ENCODE measurements at regions not wholly inside any gene's neighbourhood (a gene's known extent, or its start where the extent isn't known, plus 50 kb on each side); places are given as distances from the start of the nearest gene placed in this dataset.
A peak's percentile ranks its signal among the peaks of the same experiment; 100 is the strongest.

GRCh38 chr1:177471244-177471643, 300.5 kb downstream of the BRINP2 start:
- Histone ChIP-seq H3K79me2 (ENCODE audit: control insufficient read depth, insufficient read depth, low read length) (no peaks in the 10 kb centered on the region), H3K4me1 (ENCODE audit: control insufficient read depth, extremely low read depth, insufficient read depth, low read length) (no peaks in the 10 kb centered on the region), H3K9me3 (ENCODE audit: control insufficient read depth, insufficient read depth, low read depth, low read length) (no peaks in the 10 kb centered on the region), H3K4me3 (replicated peaks in 1 of 4; ENCODE audit: control extremely low read depth in 1 of 4, insufficient read depth in 1 of 4, low read depth in 3 of 4, low read length in 4 of 4) (no peak overlapping the region), H4K20me1 (ENCODE audit: control insufficient read depth, extremely low read depth, insufficient read depth, low read length) (no peaks in the 10 kb centered on the region), H3K9ac (ENCODE audit: insufficient read depth, low read length) (no peak overlapping the region), H3K27me3 (ENCODE audit: control insufficient read depth, insufficient read depth, low read length) (no peaks in the 10 kb centered on the region), H3K36me3 (ENCODE audit: control insufficient read depth, insufficient read depth, low read length) (no peaks in the 10 kb centered on the region), H3K4me2 (ENCODE audit: extremely low read depth, insufficient read depth, low read length) (no peak overlapping the region), H3K27ac (ENCODE audit: insufficient read depth, low read length) (no peak overlapping the region), H2AFZ (ENCODE audit: low read length) (no peak overlapping the region)
- TF ChIP-seq, protein P1, sequence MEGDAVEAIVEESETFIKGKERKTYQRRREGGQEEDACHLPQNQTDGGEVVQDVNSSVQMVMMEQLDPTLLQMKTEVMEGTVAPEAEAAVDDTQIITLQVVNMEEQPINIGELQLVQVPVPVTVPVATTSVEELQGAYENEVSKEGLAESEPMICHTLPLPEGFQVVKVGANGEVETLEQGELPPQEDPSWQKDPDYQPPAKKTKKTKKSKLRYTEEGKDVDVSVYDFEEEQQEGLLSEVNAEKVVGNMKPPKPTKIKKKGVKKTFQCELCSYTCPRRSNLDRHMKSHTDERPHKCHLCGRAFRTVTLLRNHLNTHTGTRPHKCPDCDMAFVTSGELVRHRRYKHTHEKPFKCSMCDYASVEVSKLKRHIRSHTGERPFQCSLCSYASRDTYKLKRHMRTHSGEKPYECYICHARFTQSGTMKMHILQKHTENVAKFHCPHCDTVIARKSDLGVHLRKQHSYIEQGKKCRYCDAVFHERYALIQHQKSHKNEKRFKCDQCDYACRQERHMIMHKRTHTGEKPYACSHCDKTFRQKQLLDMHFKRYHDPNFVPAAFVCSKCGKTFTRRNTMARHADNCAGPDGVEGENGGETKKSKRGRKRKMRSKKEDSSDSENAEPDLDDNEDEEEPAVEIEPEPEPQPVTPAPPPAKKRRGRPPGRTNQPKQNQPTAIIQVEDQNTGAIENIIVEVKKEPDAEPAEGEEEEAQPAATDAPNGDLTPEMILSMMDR (conservative IDR thresholded peaks at IDR 0.05 in 1 of 2, IDR thresholded peaks at IDR 0.05 in 1 of 2; ENCODE audit: low read depth in 1 of 2, low read length in 2 of 2) = no peak
- no peak for TF ChIP-seq EZH2 (IDR thresholded peaks at IDR 0.05; ENCODE audit: low read length, missing control alignments)
- peak; percentile 19 to 48 for DNase-seq (ENCODE audit: low read depth in 2 of 2)

GRCh38 chr1:177469519-177469918, 298.8 kb downstream of the BRINP2 start:
- Histone ChIP-seq H3K9me3 (ENCODE audit: control insufficient read depth, insufficient read depth, low read depth, low read length) (no peaks in the 10 kb centered on the region), H3K4me2 (ENCODE audit: extremely low read depth, insufficient read depth, low read length) (no peak overlapping the region), H3K36me3 (ENCODE audit: control insufficient read depth, insufficient read depth, low read length) (no peaks in the 10 kb centered on the region), H3K9ac (ENCODE audit: insufficient read depth, low read length) (no peak overlapping the region), H3K27ac (ENCODE audit: insufficient read depth, low read length) (no peak overlapping the region), H3K4me1 (ENCODE audit: control insufficient read depth, extremely low read depth, insufficient read depth, low read length) (no peaks in the 10 kb centered on the region), H3K4me3 (replicated peaks in 1 of 4; ENCODE audit: control extremely low read depth in 1 of 4, insufficient read depth in 1 of 4, low read depth in 3 of 4, low read length in 4 of 4) (no peak overlapping the region), H3K79me2 (ENCODE audit: control insufficient read depth, insufficient read depth, low read length) (no peaks in the 10 kb centered on the region), H3K27me3 (ENCODE audit: control insufficient read depth, insufficient read depth, low read length) (no peaks in the 10 kb centered on the region), H4K20me1 (ENCODE audit: control insufficient read depth, extremely low read depth, insufficient read depth, low read length) (no peaks in the 10 kb centered on the region), H2AFZ (ENCODE audit: low read length) (no peak overlapping the region)
- no peak for DNase-seq (ENCODE audit: low read depth in 2 of 2)
- no peak for TF ChIP-seq EZH2 (IDR thresholded peaks at IDR 0.05; ENCODE audit: low read length, missing control alignments)
- TF ChIP-seq, protein P1 (conservative IDR thresholded peaks at IDR 0.05 in 1 of 2, IDR thresholded peaks at IDR 0.05 in 1 of 2; ENCODE audit: low read depth in 1 of 2, low read length in 2 of 2) = no peak

DNA sequence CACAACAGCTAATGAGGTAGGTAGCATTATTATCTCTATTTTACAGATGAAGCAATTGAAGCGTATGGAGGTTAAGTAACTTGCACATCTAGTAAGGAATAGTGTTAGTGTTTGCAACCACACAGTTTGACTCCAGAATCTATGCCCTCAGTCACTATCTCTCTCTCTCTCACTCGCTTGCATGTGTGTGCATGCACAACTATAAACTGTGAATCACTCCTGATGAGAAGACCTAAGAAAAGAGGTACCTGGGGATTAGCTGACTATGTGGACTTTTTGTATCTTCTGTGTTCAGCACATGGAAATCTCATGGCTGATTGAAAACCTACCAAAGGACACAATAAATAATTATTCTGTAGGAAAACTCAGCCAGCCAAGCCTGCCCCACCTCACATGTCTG, 295.5 kb downstream of the BRINP2 start:
- TF ChIP-seq EZH2 (IDR thresholded peaks at IDR 0.05; ENCODE audit: low read length, missing control alignments) = no peak
- TF ChIP-seq, protein P1 (conservative IDR thresholded peaks at IDR 0.05 in 1 of 2, IDR thresholded peaks at IDR 0.05 in 1 of 2; ENCODE audit: low read depth in 1 of 2, low read length in 2 of 2) = no peak
- H3K4me3 ChIP-seq (replicated peaks in 1 of 4; ENCODE audit: control extremely low read depth in 1 of 4, insufficient read depth in 1 of 4, low read depth in 3 of 4, low read length in 4 of 4) = no peak overlapping the region
- H3K4me1 ChIP-seq (ENCODE audit: control insufficient read depth, extremely low read depth, insufficient read depth, low read length) = no peaks in the 10 kb centered on the region
- no peak overlapping the region for H3K9ac ChIP-seq (ENCODE audit: insufficient read depth, low read length)
- no peak for DNase-seq (ENCODE audit: low read depth in 2 of 2)
- no peaks in the 10 kb centered on the region for H3K79me2 ChIP-seq (ENCODE audit: control insufficient read depth, insufficient read depth, low read length)
- H3K4me2 ChIP-seq (ENCODE audit: extremely low read depth, insufficient read depth, low read length) = no peak overlapping the region
- H4K20me1 ChIP-seq (ENCODE audit: control insufficient read depth, extremely low read depth, insufficient read depth, low read length) = no peaks in the 10 kb centered on the region
- no peaks in the 10 kb centered on the region for H3K27me3 ChIP-seq (ENCODE audit: control insufficient read depth, insufficient read depth, low read length)
- no peaks in the 10 kb centered on the region for H3K36me3 ChIP-seq (ENCODE audit: control insufficient read depth, insufficient read depth, low read length)
- no peak overlapping the region for H3K27ac ChIP-seq (ENCODE audit: insufficient read depth, low read length)
- H3K9me3 ChIP-seq (ENCODE audit: control insufficient read depth, insufficient read depth, low read depth, low read length) = no peaks in the 10 kb centered on the region
- no peak overlapping the region for H2AFZ ChIP-seq (ENCODE audit: low read length)
